ENCODE measurements at regions not wholly inside any gene's neighbourhood (a gene's known extent, or its start where the extent isn't known, plus 50 kb on each side); places are given as distances from the start of the nearest gene placed in this dataset.

- no peak for TF ChIP-seq CTCF (IDR thresholded peaks at IDR 0.05)
- TF ChIP-seq EP300 (IDR thresholded peaks at IDR 0.05), result no peak
These were observed 179.0 kb upstream of the LARGE1 start for GRCh38 chr22:34099278-34099677.
